ENCODE measurements at regions not wholly inside any gene's neighbourhood (a gene's known extent, or its start where the extent isn't known, plus 50 kb on each side); places are given as distances from the start of the nearest gene placed in this dataset.

DNA sequence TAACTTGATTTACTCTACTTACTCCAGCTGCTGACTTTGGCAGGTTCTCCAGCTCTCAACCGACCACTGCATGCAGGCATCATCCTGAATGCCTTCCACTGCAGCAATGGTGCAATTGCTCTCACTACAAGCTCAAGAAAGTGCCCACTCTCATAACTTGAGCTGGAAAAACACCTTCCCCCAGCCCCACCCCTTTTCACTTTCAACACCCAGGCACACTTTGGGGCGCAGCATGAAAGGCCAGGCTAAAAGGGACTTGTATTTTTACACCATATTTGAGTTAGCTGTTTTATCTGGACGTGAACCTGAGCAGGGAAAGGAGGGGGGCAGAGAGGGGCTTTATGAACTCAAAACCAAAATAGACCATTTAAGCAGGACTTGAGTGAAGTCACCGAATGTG lies 274.5 kb downstream of the RAB28 start:
- no peaks in the 10 kb centered on the region for H3K27me3 ChIP-seq
- no peak for DNase-seq
- no peaks in the 10 kb centered on the region for H3K9me3 ChIP-seq
- no peaks in the 10 kb centered on the region for H3K4me1 ChIP-seq
- no peak overlapping the region for H3K4me3 ChIP-seq
- TF ChIP-seq POLR2A (IDR thresholded peaks at IDR 0.05): no peak
- TF ChIP-seq, protein P1, sequence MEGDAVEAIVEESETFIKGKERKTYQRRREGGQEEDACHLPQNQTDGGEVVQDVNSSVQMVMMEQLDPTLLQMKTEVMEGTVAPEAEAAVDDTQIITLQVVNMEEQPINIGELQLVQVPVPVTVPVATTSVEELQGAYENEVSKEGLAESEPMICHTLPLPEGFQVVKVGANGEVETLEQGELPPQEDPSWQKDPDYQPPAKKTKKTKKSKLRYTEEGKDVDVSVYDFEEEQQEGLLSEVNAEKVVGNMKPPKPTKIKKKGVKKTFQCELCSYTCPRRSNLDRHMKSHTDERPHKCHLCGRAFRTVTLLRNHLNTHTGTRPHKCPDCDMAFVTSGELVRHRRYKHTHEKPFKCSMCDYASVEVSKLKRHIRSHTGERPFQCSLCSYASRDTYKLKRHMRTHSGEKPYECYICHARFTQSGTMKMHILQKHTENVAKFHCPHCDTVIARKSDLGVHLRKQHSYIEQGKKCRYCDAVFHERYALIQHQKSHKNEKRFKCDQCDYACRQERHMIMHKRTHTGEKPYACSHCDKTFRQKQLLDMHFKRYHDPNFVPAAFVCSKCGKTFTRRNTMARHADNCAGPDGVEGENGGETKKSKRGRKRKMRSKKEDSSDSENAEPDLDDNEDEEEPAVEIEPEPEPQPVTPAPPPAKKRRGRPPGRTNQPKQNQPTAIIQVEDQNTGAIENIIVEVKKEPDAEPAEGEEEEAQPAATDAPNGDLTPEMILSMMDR (IDR thresholded peaks at IDR 0.05): no peak
- intact Hi-C loops (cut with DNase I; ENCODE audit: low total_unique reads): no loop called here
- no peak overlapping the region for H3K27ac ChIP-seq
- H3K36me3 ChIP-seq: no peaks in the 10 kb centered on the region

DNA sequence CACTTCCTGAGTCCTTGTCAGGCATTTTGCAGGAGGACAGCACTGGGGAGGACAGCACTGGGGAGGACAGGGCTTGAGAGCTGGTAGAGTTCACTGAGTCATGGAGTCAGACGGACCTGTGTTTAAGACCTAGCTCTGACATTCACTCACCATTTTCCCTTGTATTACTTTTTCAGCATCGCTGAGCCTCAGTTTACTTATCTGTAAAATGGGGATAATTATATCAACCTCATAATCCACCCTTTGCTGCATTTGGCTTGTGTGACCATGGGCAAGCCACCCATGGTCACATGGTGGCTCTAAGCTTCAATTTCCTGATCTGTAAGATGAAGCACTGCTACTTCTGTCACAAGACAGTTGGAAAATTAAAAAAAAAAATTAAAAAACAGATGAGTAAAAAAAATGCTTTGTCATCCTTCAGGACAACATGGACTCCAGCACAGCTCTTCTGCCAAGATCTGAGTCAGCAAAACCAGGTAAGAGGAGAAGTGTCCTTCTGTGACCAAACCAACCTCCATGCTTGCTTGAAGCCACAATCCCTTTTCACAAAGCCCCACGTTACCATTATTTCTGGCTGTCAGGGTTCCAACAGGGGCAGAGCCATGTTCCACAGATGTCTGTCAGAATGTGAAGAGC lies 275.5 kb downstream of the RAB28 start:
- Histone ChIP-seq H3K27ac (no peak overlapping the region), H3K4me1 (no peaks in the 10 kb centered on the region), H3K4me3 (no peak overlapping the region), H3K36me3 (no peaks in the 10 kb centered on the region), H3K27me3 (no peaks in the 10 kb centered on the region), H3K9me3 (no peaks in the 10 kb centered on the region)
- no peak for DNase-seq
- TF ChIP-seq, protein P1 (IDR thresholded peaks at IDR 0.05): no peak
- TF ChIP-seq POLR2A (IDR thresholded peaks at IDR 0.05): no peak
- intact Hi-C loops (cut with DNase I; ENCODE audit: low total_unique reads): no loop called here

DNA sequence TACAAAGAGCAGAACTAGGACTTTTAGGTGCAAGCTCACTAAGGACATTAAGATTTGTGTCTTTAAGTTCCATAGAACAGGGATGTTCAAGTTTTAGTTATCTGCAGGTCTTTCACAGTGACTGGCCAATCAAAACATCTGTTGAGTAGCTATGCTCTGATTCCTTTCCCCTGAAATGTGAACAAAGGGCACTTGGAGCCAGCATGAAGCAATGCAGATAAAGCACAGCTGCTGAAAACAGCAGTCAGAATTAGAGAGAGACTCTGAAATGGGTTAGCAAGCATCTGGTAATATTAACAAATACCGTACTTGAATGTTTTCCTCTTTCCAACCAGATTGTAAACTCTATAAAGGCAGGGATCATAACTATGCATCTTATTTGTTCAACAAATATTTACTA lies 276.9 kb downstream of the RAB28 start:
- Histone ChIP-seq H3K9me3 (no peaks in the 10 kb centered on the region), H3K4me1 (no peaks in the 10 kb centered on the region), H3K4me3 (no peak overlapping the region), H3K27ac (no peak overlapping the region), H3K27me3 (no peaks in the 10 kb centered on the region), H3K36me3 (no peaks in the 10 kb centered on the region)
- intact Hi-C loops (cut with DNase I; ENCODE audit: low total_unique reads): no loop called here
- TF ChIP-seq POLR2A (IDR thresholded peaks at IDR 0.05): no peak
- TF ChIP-seq, protein P1 (IDR thresholded peaks at IDR 0.05): no peak
- DNase-seq: no peak

DNA sequence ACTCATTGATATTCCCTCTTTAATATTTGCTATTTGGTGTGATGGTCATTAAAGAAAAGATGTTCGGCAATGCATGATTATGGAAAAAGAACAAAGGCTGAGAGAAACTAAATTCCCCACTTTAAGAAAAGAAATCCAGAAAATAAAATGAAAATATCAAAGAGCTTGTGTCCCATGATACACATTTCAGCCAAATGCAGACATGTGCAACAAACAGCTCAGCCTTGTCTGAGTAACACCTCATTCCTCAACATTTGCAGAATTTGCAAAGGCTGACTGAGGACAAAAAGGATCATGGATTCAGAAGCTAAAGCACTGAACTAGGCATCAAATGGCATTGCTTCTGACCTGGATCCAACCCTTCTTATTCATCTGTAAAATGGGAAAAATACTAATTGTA lies 281.0 kb downstream of the RAB28 start:
- Histone ChIP-seq H3K27me3 (no peaks in the 10 kb centered on the region), H3K27ac (no peak overlapping the region), H3K4me3 (no peak overlapping the region), H3K4me1 (no peaks in the 10 kb centered on the region), H3K9me3 (no peaks in the 10 kb centered on the region), H3K36me3 (no peaks in the 10 kb centered on the region)
- TF ChIP-seq, protein P1 (IDR thresholded peaks at IDR 0.05): no peak
- no peak for TF ChIP-seq POLR2A (IDR thresholded peaks at IDR 0.05)
- intact Hi-C loops (cut with DNase I; ENCODE audit: low total_unique reads): no loop called here
- no peak for DNase-seq

DNA sequence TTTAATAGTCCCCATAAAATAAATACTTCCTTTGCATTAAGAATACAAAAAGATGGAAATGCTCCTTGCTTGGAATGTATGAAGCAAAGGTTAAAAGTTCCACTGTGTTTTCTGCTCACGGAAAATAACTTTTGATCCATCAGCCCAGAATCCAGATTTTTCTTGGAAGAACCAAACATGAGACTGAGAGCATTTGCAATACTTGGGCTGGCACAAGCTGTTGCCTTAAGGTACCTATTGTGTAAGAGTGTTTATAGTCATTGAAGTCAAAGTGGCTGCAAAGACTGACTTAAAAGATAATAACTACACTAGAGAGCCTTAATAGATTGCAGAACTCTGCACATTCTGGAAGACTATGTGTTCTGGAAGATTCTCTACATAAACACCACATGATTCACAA lies 281.4 kb downstream of the RAB28 start:
- Histone ChIP-seq H3K27me3 (no peaks in the 10 kb centered on the region), H3K27ac (no peak overlapping the region), H3K4me3 (no peak overlapping the region), H3K9me3 (no peaks in the 10 kb centered on the region), H3K36me3 (no peaks in the 10 kb centered on the region), H3K4me1 (no peaks in the 10 kb centered on the region)
- no peak for TF ChIP-seq POLR2A (IDR thresholded peaks at IDR 0.05)
- TF ChIP-seq, protein P1 (IDR thresholded peaks at IDR 0.05): no peak
- intact Hi-C loops (cut with DNase I; ENCODE audit: low total_unique reads): no loop called here
- no peak for DNase-seq
